Osteoblast (primary cell): ENCODE measurements at regions not wholly inside any gene's neighbourhood (a gene's known extent, or its start where the extent isn't known, plus 50 kb on each side); places are given as distances from the start of the nearest gene placed in this dataset.

Experiments used
- DNase-seq: peaks from one replicate; pipeline ENCODE4 v3.0.0; 2011; ENCODE audit warnings: low spot score, mixed read lengths; ENCODE audit not compliant: insufficient read length; ENCODE audit errors: missing footprints
- H2AFZ ChIP-seq: 2 replicates; pipeline ENCODE4 v1.6.0; 2011; ENCODE audit warnings: mild to moderate bottlenecking, low read length
- H3K27ac ChIP-seq: 2 replicates; pipeline ENCODE4 v1.5.1; 2011; ENCODE audit warnings: mild to moderate bottlenecking, low read depth, low read length, moderate library complexity
- H3K27me3 ChIP-seq: 2 replicates; pipeline ENCODE4 v1.6.0; 2012; ENCODE audit warnings: mild to moderate bottlenecking, control low read depth, inconsistent platforms, low read length, moderate library complexity; ENCODE audit not compliant: insufficient read depth
- H3K36me3 ChIP-seq: 2 replicates; pipeline ENCODE4 v1.5.1; 2011; ENCODE audit warnings: mild to moderate bottlenecking, low read length, control low read depth, moderate library complexity; ENCODE audit not compliant: insufficient read depth
- H3K4me1 ChIP-seq: 2 replicates; pipeline ENCODE4 v1.5.1; 2011; ENCODE audit warnings: mild to moderate bottlenecking, low read length, control low read depth, moderate library complexity; ENCODE audit not compliant: insufficient read depth
- H3K4me2 ChIP-seq: 2 replicates; pipeline ENCODE4 v1.6.0; 2011; ENCODE audit warnings: mild to moderate bottlenecking, low read length; ENCODE audit not compliant: insufficient read depth
- H3K4me3 ChIP-seq: fragments of 200-600 bp; sonication (generic); 3 replicates; pipeline ENCODE4 v1.5.1; 2012; ENCODE audit warnings: mild to moderate bottlenecking, low read length, inconsistent platforms; ENCODE audit not compliant: insufficient read depth
- H3K79me2 ChIP-seq: 2 replicates; pipeline ENCODE4 v1.6.0; 2012; ENCODE audit warnings: mild to moderate bottlenecking, low read length, control low read depth, inconsistent platforms; ENCODE audit not compliant: insufficient read depth
- H3K9me3 ChIP-seq: 2 replicates; pipeline ENCODE4 v1.5.1; 2011; ENCODE audit warnings: low read depth, low read length, control low read depth
- H4K20me1 ChIP-seq: 2 replicates; pipeline ENCODE4 v1.6.0; 2012; ENCODE audit warnings: mild to moderate bottlenecking, low read length, control low read depth; ENCODE audit not compliant: insufficient read depth
- TF ChIP-seq, protein P1 (sequence below): IDR thresholded peaks from 2 replicates; pipeline ENCODE4 v1.5.1; 2011; ENCODE audit warnings: mild to moderate bottlenecking, low read depth, low read length, moderate library complexity; ENCODE audit errors: extremely low read depth

DNA sequence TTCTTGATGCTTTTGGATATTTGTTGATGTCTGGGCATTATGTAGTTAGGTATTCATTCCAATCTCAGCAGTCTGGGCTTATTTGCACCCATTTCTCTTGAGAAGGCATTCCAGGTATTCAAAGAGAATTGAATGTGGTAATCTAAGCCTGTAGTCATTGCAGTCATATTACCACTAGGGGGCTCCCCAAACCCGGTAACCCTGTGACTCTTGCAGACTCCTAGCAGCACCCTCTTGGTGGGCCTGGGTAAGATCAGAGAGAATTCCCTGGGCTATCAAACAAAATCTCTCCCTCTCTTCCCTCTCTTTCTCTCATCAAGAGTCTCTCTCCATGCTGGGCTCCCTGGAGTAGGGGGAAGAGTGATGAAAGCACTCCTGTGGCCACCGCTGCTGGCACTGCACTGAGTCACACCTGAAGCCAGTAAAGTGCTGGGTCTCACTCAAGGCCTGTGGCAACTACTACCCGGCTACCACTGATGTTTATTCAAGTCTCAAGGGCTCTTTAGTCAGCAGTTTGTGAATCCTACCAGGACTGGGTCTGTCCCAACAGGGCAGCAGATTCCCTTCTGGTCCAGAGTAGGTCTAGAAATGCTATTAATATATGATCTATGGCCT, 187.7 kb upstream of the NUDT10 start:
- no peaks in the 10 kb centered on the region for H3K36me3 ChIP-seq
- no peaks in the 10 kb centered on the region for H3K9me3 ChIP-seq
- peaks cover 2% of the 10 kb centered on the region for H3K27me3 ChIP-seq
- H3K4me2 ChIP-seq: no peak overlapping the region
- no peaks in the 10 kb centered on the region for H3K79me2 ChIP-seq
- TF ChIP-seq, protein P1, sequence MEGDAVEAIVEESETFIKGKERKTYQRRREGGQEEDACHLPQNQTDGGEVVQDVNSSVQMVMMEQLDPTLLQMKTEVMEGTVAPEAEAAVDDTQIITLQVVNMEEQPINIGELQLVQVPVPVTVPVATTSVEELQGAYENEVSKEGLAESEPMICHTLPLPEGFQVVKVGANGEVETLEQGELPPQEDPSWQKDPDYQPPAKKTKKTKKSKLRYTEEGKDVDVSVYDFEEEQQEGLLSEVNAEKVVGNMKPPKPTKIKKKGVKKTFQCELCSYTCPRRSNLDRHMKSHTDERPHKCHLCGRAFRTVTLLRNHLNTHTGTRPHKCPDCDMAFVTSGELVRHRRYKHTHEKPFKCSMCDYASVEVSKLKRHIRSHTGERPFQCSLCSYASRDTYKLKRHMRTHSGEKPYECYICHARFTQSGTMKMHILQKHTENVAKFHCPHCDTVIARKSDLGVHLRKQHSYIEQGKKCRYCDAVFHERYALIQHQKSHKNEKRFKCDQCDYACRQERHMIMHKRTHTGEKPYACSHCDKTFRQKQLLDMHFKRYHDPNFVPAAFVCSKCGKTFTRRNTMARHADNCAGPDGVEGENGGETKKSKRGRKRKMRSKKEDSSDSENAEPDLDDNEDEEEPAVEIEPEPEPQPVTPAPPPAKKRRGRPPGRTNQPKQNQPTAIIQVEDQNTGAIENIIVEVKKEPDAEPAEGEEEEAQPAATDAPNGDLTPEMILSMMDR: peak; percentile 73
- no peak overlapping the region for H3K27ac ChIP-seq
- no peak overlapping the region for H2AFZ ChIP-seq
- no peaks in the 10 kb centered on the region for H4K20me1 ChIP-seq
- H3K4me1 ChIP-seq: no peaks in the 10 kb centered on the region
- no peak overlapping the region for H3K4me3 ChIP-seq
- peak; percentile 32 for DNase-seq

DNA sequence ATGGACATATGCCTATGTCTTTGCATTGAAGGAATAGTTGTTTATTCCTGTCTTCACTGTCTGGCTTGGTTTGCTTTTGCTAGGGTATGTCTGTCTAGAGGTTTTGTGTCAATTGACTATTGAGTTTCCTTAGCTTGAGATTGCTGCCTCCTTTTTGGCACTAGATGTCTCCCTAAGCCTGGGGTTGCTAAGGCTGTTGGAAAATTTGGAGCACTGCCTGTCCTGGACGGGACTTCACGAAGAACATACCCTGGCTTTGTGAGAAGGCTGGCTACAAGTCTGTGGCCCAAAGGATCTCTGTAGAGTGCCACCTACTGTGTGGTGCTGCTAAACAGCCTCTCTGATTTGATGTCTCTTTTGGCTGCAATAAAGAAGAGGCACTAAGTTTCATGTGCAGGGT, 183.8 kb upstream of the NUDT10 start:
- H4K20me1 ChIP-seq: no peaks in the 10 kb centered on the region
- no peak overlapping the region for H2AFZ ChIP-seq
- TF ChIP-seq, protein P1: no peak
- peaks cover 2% of the 10 kb centered on the region for H3K27me3 ChIP-seq
- no peak overlapping the region for H3K27ac ChIP-seq
- H3K79me2 ChIP-seq: no peaks in the 10 kb centered on the region
- H3K36me3 ChIP-seq: no peaks in the 10 kb centered on the region
- DNase-seq: no peak
- H3K4me3 ChIP-seq: no peak overlapping the region
- H3K4me1 ChIP-seq: no peaks in the 10 kb centered on the region
- H3K9me3 ChIP-seq: no peaks in the 10 kb centered on the region
- no peak overlapping the region for H3K4me2 ChIP-seq

DNA sequence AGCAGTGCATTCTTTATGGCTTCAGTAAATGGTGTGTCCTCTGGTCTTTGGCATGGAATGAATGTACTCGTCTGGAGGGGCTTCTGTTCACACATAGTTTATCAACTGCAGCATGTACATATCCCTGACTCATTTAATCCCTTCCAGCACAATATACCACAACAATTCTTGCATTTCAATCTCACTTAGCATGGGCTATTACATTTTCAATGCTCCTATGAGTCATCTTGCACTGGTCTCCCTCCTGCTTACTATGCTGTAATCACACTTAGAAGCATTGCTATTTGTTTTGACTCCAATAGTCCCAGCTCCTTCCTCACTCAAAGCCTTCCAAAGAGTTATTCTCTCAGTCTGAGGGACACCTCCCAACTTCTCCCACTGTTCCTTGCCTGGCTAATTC, 180.9 kb upstream of the NUDT10 start:
- no peaks in the 10 kb centered on the region for H3K4me1 ChIP-seq
- no peak overlapping the region for H3K4me2 ChIP-seq
- no peak for DNase-seq
- H3K79me2 ChIP-seq: no peaks in the 10 kb centered on the region
- no peak overlapping the region for H3K27ac ChIP-seq
- H3K27me3 ChIP-seq: peaks cover 2% of the 10 kb centered on the region
- TF ChIP-seq, protein P1: no peak
- H2AFZ ChIP-seq: no peak overlapping the region
- H3K36me3 ChIP-seq: no peaks in the 10 kb centered on the region
- H3K4me3 ChIP-seq: no peak overlapping the region
- H3K9me3 ChIP-seq: no peaks in the 10 kb centered on the region
- H4K20me1 ChIP-seq: no peaks in the 10 kb centered on the region

DNA sequence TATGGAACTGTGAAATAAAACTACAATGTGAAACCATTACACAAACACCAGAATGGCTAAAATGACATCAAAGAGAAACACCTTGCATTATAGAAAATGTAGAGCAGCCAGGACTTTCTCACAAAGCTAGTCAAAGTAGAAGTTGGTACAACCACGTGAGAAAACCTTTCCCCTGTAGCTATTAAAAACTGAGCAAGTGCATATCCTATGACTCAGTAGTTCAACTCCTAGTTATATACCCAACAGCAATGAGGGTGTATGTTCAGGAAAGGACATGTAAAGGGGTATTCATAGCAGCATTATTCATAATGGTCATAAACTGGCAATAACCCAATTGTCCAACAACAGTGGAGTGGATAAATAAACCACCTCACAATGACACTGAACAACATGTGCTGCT, 177.5 kb upstream of the NUDT10 start:
- no peak for DNase-seq
- H3K4me1 ChIP-seq: no peaks in the 10 kb centered on the region
- no peaks in the 10 kb centered on the region for H3K9me3 ChIP-seq
- no peaks in the 10 kb centered on the region for H3K27me3 ChIP-seq
- H3K36me3 ChIP-seq: no peaks in the 10 kb centered on the region
- no peak overlapping the region for H3K4me3 ChIP-seq
- TF ChIP-seq, protein P1: no peak
- no peaks in the 10 kb centered on the region for H3K79me2 ChIP-seq
- H4K20me1 ChIP-seq: no peaks in the 10 kb centered on the region
- H3K4me2 ChIP-seq: no peak overlapping the region
- no peak overlapping the region for H2AFZ ChIP-seq
- no peak overlapping the region for H3K27ac ChIP-seq
